ENCODE measurements at regions not wholly inside any gene's neighbourhood (a gene's known extent, or its start where the extent isn't known, plus 50 kb on each side); places are given as distances from the start of the nearest gene placed in this dataset.
A peak's percentile ranks its signal among the peaks of the same experiment; 100 is the strongest.
"Not testable (repeated sequence)": the region's sequence is repeated elsewhere in the genome, so short reads cannot be mapped to it uniquely, and the experiment has no call there.

DNA sequence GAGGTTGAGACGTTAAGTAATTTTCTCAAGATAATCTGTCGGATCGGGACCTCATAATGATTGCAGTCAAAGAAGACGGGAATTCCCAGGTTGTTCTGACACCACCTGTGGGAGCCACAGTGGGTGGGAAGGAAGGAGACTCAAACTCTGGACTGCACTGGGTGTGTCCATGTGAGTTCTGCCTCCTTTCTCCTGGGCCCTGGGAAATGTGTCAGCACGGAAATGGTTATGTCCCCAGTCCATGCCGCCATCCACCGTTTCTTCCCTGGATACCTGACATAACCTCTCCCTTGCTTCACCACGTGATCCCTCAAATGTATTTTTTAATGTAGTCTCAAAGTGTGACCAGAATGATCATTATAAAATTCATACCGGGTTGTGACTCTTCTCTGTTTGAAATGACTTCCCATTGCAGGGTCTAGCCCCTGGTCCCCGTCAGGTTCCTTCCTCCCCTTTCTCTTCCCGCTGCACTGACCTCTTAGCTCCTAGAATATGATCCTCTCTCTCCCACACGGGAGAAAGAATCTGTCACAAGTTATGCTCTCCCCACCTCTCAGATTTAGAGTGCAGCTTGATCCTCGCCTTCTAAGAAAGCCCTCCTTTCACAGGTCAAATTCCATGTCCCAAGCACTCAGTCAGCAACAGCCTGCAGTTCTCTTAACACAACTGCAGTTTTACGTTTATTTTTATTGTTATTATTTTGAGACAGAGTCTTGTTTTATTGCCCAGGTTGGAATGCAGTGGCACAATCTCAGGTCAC, 820.0 kb upstream of the EEF2KMT start:
- peak in 3 of 5 donors; percentile 16 to 67 (median 64) for DNase-seq
- intact Hi-C loops (cut with DNase I) = no loop called here

GRCh38 chr16:5916711-5917191, 819.2 kb upstream of the EEF2KMT start:
- no peak for TF ChIP-seq CTCF (IDR thresholded peaks at IDR 0.05; ENCODE audit: borderline replicate concordance, extremely low read depth, insufficient read depth)
- no peaks in the 10 kb centered on the region for H3K9me3 ChIP-seq (ENCODE audit: control insufficient read depth in 2 of 3, insufficient read depth in 1 of 3, low read length in 3 of 3)
- H3K4me3 ChIP-seq (ENCODE audit: low read length in 3 of 3) = no peak overlapping the region
- H3K27ac ChIP-seq (ENCODE audit: low read depth in 2 of 2, low read length in 2 of 2) = no peak overlapping the region
- no peak for FAIRE-seq
- no peak overlapping the region for H3K9ac ChIP-seq (ENCODE audit: low read length in 3 of 3)
- H3K4me1 ChIP-seq (ENCODE audit: control insufficient read depth in 2 of 3, insufficient read depth in 2 of 3, low read depth in 1 of 3, low read length in 3 of 3) = no peaks in the 10 kb centered on the region
- no peaks in the 10 kb centered on the region for H3K27me3 ChIP-seq (ENCODE audit: control insufficient read depth, insufficient read depth, low read length)
- DNase-seq = no peak
- intact Hi-C loops (cut with DNase I) = no loop called here
- no peaks in the 10 kb centered on the region for H3K36me3 ChIP-seq (ENCODE audit: control insufficient read depth in 2 of 3, insufficient read depth in 3 of 3, low read length in 3 of 3)

More for the DNA sequence above, 820.0 kb upstream of the EEF2KMT start:
- Histone ChIP-seq H3K9ac (ENCODE audit: low read length in 3 of 3) (no peak overlapping the region), H3K27me3 (ENCODE audit: control insufficient read depth, insufficient read depth, low read length) (no peaks in the 10 kb centered on the region), H3K9me3 (ENCODE audit: control insufficient read depth in 2 of 3, insufficient read depth in 1 of 3, low read length in 3 of 3) (no peaks in the 10 kb centered on the region), H3K27ac (ENCODE audit: low read depth in 2 of 2, low read length in 2 of 2) (no peak overlapping the region), H3K36me3 (ENCODE audit: control insufficient read depth in 2 of 3, insufficient read depth in 3 of 3, low read length in 3 of 3) (no peaks in the 10 kb centered on the region), H3K4me1 (ENCODE audit: control insufficient read depth in 2 of 3, insufficient read depth in 2 of 3, low read depth in 1 of 3, low read length in 3 of 3) (no peaks in the 10 kb centered on the region), H3K4me3 (ENCODE audit: low read length in 3 of 3) (no peak overlapping the region)
- TF ChIP-seq CTCF (IDR thresholded peaks at IDR 0.05; ENCODE audit: borderline replicate concordance, extremely low read depth, insufficient read depth) = no peak
- FAIRE-seq = no peak

DNA sequence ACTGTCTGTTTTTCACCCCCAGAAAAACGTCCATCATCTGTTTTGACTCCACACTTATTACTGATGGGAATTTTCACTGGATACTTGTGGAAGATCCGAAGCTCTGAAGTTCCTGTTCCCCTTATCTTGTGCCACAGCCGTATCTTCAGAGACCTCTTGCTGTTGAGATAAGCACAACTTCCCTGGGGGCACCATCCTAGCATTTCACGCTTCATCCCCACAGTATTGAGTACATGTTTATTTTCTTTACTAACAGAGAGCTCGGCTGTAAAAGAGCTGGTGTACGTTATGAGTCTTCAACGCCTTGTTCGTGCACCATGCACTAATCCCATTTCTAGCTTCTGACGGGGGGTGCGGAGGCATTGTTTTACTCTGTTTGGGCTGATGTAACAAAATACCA, 813.6 kb upstream of the EEF2KMT start:
- TF ChIP-seq CTCF (IDR thresholded peaks at IDR 0.05; ENCODE audit: borderline replicate concordance, extremely low read depth, insufficient read depth) = no peak
- no peak overlapping the region for H3K4me3 ChIP-seq (ENCODE audit: low read length in 3 of 3)

DNA sequence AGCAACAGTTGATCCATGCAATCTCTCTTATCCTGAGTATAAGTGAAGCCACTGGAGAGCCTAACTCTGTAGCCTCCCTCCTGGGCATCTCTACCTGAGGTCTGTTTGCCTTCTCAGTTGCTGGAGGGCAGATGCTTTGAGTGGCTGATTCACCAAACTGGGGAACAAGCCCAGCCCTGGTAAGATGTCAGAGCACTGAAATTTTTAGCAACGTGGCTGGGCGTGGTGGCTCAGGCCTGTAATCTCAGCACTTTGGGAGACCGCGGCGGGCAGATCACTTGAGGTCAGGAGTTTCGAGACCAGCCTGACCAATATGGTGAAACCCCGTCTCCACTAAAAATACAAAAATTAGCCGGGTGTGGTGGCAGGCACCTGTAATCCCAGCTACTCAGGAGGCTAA, 812.0 kb upstream of the EEF2KMT start:
- H3K4me1 ChIP-seq (ENCODE audit: control insufficient read depth in 2 of 3, insufficient read depth in 2 of 3, low read depth in 1 of 3, low read length in 3 of 3); FAIRE-seq; intact Hi-C loops (cut with DNase I); H3K9me3 ChIP-seq (ENCODE audit: control insufficient read depth in 2 of 3, insufficient read depth in 1 of 3, low read length in 3 of 3); DNase-seq; H3K36me3 ChIP-seq (ENCODE audit: control insufficient read depth in 2 of 3, insufficient read depth in 3 of 3, low read length in 3 of 3); H3K27me3 ChIP-seq (ENCODE audit: control insufficient read depth, insufficient read depth, low read length); H3K27ac ChIP-seq (ENCODE audit: low read depth in 2 of 2, low read length in 2 of 2); H3K9ac ChIP-seq (ENCODE audit: low read length in 3 of 3); H3K4me3 ChIP-seq (ENCODE audit: low read length in 3 of 3): not testable (repeated sequence)

More for the DNA sequence above, 813.6 kb upstream of the EEF2KMT start:
- Histone ChIP-seq H3K27ac (ENCODE audit: low read depth in 2 of 2, low read length in 2 of 2) (no peak overlapping the region), H3K9me3 (ENCODE audit: control insufficient read depth in 2 of 3, insufficient read depth in 1 of 3, low read length in 3 of 3) (peaks cover 0 to 2% (median 0%) of the 10 kb centered on the region in 3 donors), H3K36me3 (ENCODE audit: control insufficient read depth in 2 of 3, insufficient read depth in 3 of 3, low read length in 3 of 3) (no peaks in the 10 kb centered on the region), H3K4me1 (ENCODE audit: control insufficient read depth in 2 of 3, insufficient read depth in 2 of 3, low read depth in 1 of 3, low read length in 3 of 3) (no peaks in the 10 kb centered on the region), H3K27me3 (ENCODE audit: control insufficient read depth, insufficient read depth, low read length) (no peaks in the 10 kb centered on the region), H3K9ac (ENCODE audit: low read length in 3 of 3) (no peak overlapping the region)
- FAIRE-seq (no peak), DNase-seq (no peak)
- intact Hi-C loops (cut with DNase I) = no loop called here
